Esophagus squamous epithelium (tissue), 4 donors: ENCODE measurements at regions not wholly inside any gene's neighbourhood (a gene's known extent, or its start where the extent isn't known, plus 50 kb on each side); places are given as distances from the start of the nearest gene placed in this dataset.
A peak's percentile ranks its signal among the peaks of the same experiment; 100 is the strongest.

Source experiments
- POLR2A ChIP-seq, 4 donors: fragments of 450-650 bp; IDR thresholded peaks; one replicate each; pipeline ENCODE4 v1.6.1; 2017; ENCODE audit warnings: antibody characterized with exemption in 4 of 4, mild to moderate bottlenecking in 4 of 4, moderate library complexity in 3 of 4
- TF ChIP-seq, protein P1 (sequence below), 6 experiments: fragments of 450-650 bp in 4 of 6; fragments of 200-600 bp in 2 of 6; sonication (generic) in 2 of 6; IDR thresholded peaks; one replicate each; pipeline ENCODE4 v1.5.1; 2016 to 2019; ENCODE audit warnings: antibody characterized with exemption in 6 of 6, mild to moderate bottlenecking in 4 of 6, moderate library complexity in 4 of 6

- TF ChIP-seq, protein P1, sequence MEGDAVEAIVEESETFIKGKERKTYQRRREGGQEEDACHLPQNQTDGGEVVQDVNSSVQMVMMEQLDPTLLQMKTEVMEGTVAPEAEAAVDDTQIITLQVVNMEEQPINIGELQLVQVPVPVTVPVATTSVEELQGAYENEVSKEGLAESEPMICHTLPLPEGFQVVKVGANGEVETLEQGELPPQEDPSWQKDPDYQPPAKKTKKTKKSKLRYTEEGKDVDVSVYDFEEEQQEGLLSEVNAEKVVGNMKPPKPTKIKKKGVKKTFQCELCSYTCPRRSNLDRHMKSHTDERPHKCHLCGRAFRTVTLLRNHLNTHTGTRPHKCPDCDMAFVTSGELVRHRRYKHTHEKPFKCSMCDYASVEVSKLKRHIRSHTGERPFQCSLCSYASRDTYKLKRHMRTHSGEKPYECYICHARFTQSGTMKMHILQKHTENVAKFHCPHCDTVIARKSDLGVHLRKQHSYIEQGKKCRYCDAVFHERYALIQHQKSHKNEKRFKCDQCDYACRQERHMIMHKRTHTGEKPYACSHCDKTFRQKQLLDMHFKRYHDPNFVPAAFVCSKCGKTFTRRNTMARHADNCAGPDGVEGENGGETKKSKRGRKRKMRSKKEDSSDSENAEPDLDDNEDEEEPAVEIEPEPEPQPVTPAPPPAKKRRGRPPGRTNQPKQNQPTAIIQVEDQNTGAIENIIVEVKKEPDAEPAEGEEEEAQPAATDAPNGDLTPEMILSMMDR (IDR thresholded peaks at IDR 0.05): peak in 1 of 6 experiments; percentile 6
- no peak for TF ChIP-seq POLR2A (IDR thresholded peaks at IDR 0.05)
Measured at GRCh38 chr9:120109242-120109641, 470.7 kb downstream of the CDK5RAP2 start.
